GM12891 (cell line): ENCODE measurements at regions not wholly inside any gene's neighbourhood (a gene's known extent, or its start where the extent isn't known, plus 50 kb on each side); places are given as distances from the start of the nearest gene placed in this dataset.

Experiments used
- POLR2A ChIP-seq: IDR thresholded peaks from 2 replicates; pipeline ENCODE4 v1.6.1; 2011; ENCODE audit warnings: low read depth, low read length, control low read depth
- POU2F2 ChIP-seq: IDR thresholded peaks from 2 replicates; pipeline ENCODE4 v1.6.1; 2011; ENCODE audit warnings: low read depth, mild to moderate bottlenecking, control low read depth, low read length, moderate library complexity

DNA sequence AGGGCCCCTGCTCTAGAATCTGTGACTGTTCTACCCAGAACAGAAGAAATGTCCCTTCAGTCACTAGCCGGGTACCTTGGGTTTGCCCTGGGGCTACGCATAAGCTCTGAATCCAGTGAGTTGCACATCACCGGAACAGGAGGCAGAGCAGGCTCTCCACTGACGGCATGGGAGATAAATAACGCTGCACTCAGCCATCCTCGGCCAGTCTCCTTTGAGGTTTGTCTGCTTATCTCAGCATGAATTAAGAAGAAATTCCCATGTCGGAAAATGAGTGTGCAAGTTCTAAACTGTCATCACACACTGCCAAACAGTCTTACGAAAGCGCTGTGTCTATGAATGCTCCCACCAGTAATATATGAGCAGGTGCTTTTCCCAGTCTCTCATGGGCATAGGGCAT, 90.8 kb downstream of the FAM50B start:
- no peak for TF ChIP-seq POU2F2
- no peak for TF ChIP-seq POLR2A
